ENCODE measurements at regions not wholly inside any gene's neighbourhood (a gene's known extent, or its start where the extent isn't known, plus 50 kb on each side); places are given as distances from the start of the nearest gene placed in this dataset.

DNA sequence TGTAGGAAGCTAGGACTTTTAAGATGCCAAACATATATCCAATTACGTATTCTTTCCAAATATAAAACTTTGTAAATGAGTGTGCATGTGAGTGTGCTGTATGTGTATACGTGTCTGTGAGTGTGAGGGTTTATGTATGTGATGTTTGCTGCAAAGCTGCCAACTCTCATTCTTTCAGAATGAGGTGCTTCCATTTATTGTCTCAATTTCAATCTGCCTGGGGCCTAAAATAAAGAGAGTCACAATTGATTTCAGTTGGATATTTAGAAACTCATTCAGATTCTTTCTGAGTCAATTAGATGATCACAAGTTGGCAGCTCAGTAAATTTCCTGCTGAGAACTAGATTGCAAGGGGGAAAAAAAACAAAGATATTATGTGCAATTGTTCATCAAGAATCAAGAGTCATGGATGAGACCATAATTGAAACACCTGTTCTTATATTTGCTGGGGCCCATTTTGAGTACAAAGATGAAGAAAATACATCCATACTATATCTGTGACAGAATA, 621.2 kb upstream of the ACVR2A start:
- TF ChIP-seq, protein P1, sequence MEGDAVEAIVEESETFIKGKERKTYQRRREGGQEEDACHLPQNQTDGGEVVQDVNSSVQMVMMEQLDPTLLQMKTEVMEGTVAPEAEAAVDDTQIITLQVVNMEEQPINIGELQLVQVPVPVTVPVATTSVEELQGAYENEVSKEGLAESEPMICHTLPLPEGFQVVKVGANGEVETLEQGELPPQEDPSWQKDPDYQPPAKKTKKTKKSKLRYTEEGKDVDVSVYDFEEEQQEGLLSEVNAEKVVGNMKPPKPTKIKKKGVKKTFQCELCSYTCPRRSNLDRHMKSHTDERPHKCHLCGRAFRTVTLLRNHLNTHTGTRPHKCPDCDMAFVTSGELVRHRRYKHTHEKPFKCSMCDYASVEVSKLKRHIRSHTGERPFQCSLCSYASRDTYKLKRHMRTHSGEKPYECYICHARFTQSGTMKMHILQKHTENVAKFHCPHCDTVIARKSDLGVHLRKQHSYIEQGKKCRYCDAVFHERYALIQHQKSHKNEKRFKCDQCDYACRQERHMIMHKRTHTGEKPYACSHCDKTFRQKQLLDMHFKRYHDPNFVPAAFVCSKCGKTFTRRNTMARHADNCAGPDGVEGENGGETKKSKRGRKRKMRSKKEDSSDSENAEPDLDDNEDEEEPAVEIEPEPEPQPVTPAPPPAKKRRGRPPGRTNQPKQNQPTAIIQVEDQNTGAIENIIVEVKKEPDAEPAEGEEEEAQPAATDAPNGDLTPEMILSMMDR (conservative IDR thresholded peaks at IDR 0.05): no peak
- TF ChIP-seq EZH2 (IDR thresholded peaks at IDR 0.05; ENCODE audit: low read depth): no peak
